ENCODE measurements at regions not wholly inside any gene's neighbourhood (a gene's known extent, or its start where the extent isn't known, plus 50 kb on each side); places are given as distances from the start of the nearest gene placed in this dataset.
"Not testable (repeated sequence)": the region's sequence is repeated elsewhere in the genome, so short reads cannot be mapped to it uniquely, and the experiment has no call there.

- no peaks in the 10 kb centered on the region for H3K4me1 Mint-ChIP-seq (ENCODE audit: low read depth, unreplicated experiment)
- no peaks in the 10 kb centered on the region for H3K9me3 Mint-ChIP-seq (ENCODE audit: unreplicated experiment)
- no peak overlapping the region for H3K27ac Mint-ChIP-seq (ENCODE audit: unreplicated experiment)
- no peak for TF ChIP-seq CTCF (IDR thresholded peaks at IDR 0.05; ENCODE audit: partially characterized antibody, unreplicated experiment)
- H3K27me3 Mint-ChIP-seq (ENCODE audit: unreplicated experiment), result no peaks in the 10 kb centered on the region
- no peak overlapping the region for H3K4me3 Mint-ChIP-seq (ENCODE audit: unreplicated experiment)
- DNase-seq, result no peak
- H3K36me3 Mint-ChIP-seq (ENCODE audit: unreplicated experiment), result no peaks in the 10 kb centered on the region
Measured at GRCh38 chr3:109995377-109995776, 658.0 kb upstream of the DPPA4 start.

GRCh38 chr3:110001905-110002304, 664.6 kb upstream of the DPPA4 start:
- not testable (repeated sequence) for H3K9me3 Mint-ChIP-seq (ENCODE audit: unreplicated experiment); H3K36me3 Mint-ChIP-seq (ENCODE audit: unreplicated experiment); H3K4me3 Mint-ChIP-seq (ENCODE audit: unreplicated experiment); DNase-seq; H3K4me1 Mint-ChIP-seq (ENCODE audit: low read depth, unreplicated experiment); H3K27me3 Mint-ChIP-seq (ENCODE audit: unreplicated experiment); H3K27ac Mint-ChIP-seq (ENCODE audit: unreplicated experiment)

GRCh38 chr3:110006913-110007312, 669.6 kb upstream of the DPPA4 start:
- TF ChIP-seq CTCF (IDR thresholded peaks at IDR 0.05; ENCODE audit: partially characterized antibody, unreplicated experiment), result no peak
- no peaks in the 10 kb centered on the region for H3K27me3 Mint-ChIP-seq (ENCODE audit: unreplicated experiment)

GRCh38 chr3:110015231-110015963, 678.1 kb upstream of the DPPA4 start:
- Mint-ChIP-seq H3K36me3 (ENCODE audit: unreplicated experiment) (no peaks in the 10 kb centered on the region), H3K9me3 (ENCODE audit: unreplicated experiment) (no peaks in the 10 kb centered on the region), H3K4me3 (ENCODE audit: unreplicated experiment) (no peak overlapping the region), H3K27ac (ENCODE audit: unreplicated experiment) (no peak overlapping the region), H3K4me1 (ENCODE audit: low read depth, unreplicated experiment) (peaks cover 2% of the 10 kb centered on the region), H3K27me3 (ENCODE audit: unreplicated experiment) (peaks cover under 1% of the 10 kb centered on the region)
- no peak for TF ChIP-seq CTCF (IDR thresholded peaks at IDR 0.05; ENCODE audit: partially characterized antibody, unreplicated experiment)
- DNase-seq, result no peak

More at GRCh38 chr3:110006913-110007312, 669.6 kb upstream of the DPPA4 start:
- no peaks in the 10 kb centered on the region for H3K36me3 Mint-ChIP-seq (ENCODE audit: unreplicated experiment)
- no peak overlapping the region for H3K27ac Mint-ChIP-seq (ENCODE audit: unreplicated experiment)
- no peak overlapping the region for H3K4me3 Mint-ChIP-seq (ENCODE audit: unreplicated experiment)
- no peak for DNase-seq
- H3K4me1 Mint-ChIP-seq (ENCODE audit: low read depth, unreplicated experiment), result no peaks in the 10 kb centered on the region
- no peaks in the 10 kb centered on the region for H3K9me3 Mint-ChIP-seq (ENCODE audit: unreplicated experiment)

- Mint-ChIP-seq H3K36me3 (ENCODE audit: unreplicated experiment) (no peaks in the 10 kb centered on the region), H3K9me3 (ENCODE audit: unreplicated experiment) (no peaks in the 10 kb centered on the region), H3K4me3 (ENCODE audit: unreplicated experiment) (no peak overlapping the region), H3K27me3 (ENCODE audit: unreplicated experiment) (peaks cover 2% of the 10 kb centered on the region), H3K4me1 (ENCODE audit: low read depth, unreplicated experiment) (peaks cover 2% of the 10 kb centered on the region), H3K27ac (ENCODE audit: unreplicated experiment) (no peak overlapping the region)
- no peak for TF ChIP-seq CTCF (IDR thresholded peaks at IDR 0.05; ENCODE audit: partially characterized antibody, unreplicated experiment)
- no peak for DNase-seq
Measured at GRCh38 chr3:110016235-110016815, 679.0 kb upstream of the DPPA4 start.
